ENCODE measurements at regions not wholly inside any gene's neighbourhood (a gene's known extent, or its start where the extent isn't known, plus 50 kb on each side); places are given as distances from the start of the nearest gene placed in this dataset.

DNA sequence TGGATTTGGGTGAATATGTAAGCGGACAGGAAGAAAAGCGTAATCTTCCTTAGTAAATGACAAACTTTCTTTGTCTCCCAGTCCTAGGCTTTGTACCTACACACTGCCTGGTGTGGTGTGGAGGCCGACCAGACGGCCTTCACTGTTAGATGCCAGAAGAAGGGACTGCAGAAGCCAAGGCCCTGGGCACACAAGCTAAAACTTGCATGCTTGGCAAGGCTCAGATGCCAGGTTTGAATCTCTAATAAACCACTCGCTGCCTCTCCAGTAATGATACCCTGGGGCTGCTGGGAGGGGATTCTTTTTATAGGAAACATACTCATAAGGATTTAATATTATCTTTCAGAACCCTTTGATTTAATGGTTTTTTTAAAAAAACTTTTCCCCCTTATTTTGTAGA, 263.8 kb downstream of the PTPRC start:
- TF ChIP-seq, protein P1, sequence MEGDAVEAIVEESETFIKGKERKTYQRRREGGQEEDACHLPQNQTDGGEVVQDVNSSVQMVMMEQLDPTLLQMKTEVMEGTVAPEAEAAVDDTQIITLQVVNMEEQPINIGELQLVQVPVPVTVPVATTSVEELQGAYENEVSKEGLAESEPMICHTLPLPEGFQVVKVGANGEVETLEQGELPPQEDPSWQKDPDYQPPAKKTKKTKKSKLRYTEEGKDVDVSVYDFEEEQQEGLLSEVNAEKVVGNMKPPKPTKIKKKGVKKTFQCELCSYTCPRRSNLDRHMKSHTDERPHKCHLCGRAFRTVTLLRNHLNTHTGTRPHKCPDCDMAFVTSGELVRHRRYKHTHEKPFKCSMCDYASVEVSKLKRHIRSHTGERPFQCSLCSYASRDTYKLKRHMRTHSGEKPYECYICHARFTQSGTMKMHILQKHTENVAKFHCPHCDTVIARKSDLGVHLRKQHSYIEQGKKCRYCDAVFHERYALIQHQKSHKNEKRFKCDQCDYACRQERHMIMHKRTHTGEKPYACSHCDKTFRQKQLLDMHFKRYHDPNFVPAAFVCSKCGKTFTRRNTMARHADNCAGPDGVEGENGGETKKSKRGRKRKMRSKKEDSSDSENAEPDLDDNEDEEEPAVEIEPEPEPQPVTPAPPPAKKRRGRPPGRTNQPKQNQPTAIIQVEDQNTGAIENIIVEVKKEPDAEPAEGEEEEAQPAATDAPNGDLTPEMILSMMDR (IDR thresholded peaks at IDR 0.05): no peak
- no peak for TF ChIP-seq POLR2A (IDR thresholded peaks at IDR 0.05)

Data from Peyer's patch (tissue), 4 donors.